ENCODE measurements at regions not wholly inside any gene's neighbourhood (a gene's known extent, or its start where the extent isn't known, plus 50 kb on each side); places are given as distances from the start of the nearest gene placed in this dataset.

GRCh38 chr10:108905171-108905570 is 1018.1 kb downstream of the XPNPEP1 start:
- DNase-seq: no peak

GRCh38 chr10:108904163-108904838 is 1019.0 kb downstream of the XPNPEP1 start:
- DNase-seq: no peak

- DNase-seq: no peak
Measured at GRCh38 chr10:108902619-108903285, 1020.6 kb downstream of the XPNPEP1 start.

- no peak for DNase-seq
Measured at GRCh38 chr10:108901781-108902618, 1021.3 kb downstream of the XPNPEP1 start.

GRCh38 chr10:108899670-108900069 is 1023.6 kb downstream of the XPNPEP1 start:
- no peak for DNase-seq

- no peak for DNase-seq
Measured at GRCh38 chr10:108894402-108895301, 1028.7 kb downstream of the XPNPEP1 start.

- no peak for DNase-seq
Measured at GRCh38 chr10:108877095-108877561, 1046.2 kb downstream of the XPNPEP1 start.

- no peak for DNase-seq
Measured at GRCh38 chr10:108872854-108873253, 1050.5 kb downstream of the XPNPEP1 start.

GRCh38 chr10:108868881-108869280 is 1054.4 kb downstream of the XPNPEP1 start:
- no peak for DNase-seq

GRCh38 chr10:108862676-108863350 is 1060.5 kb downstream of the XPNPEP1 start:
- no peak for DNase-seq

- no peak for DNase-seq
Measured at GRCh38 chr10:108861181-108861754, 1062.0 kb downstream of the XPNPEP1 start.

GRCh38 chr10:108852211-108852610 is 1071.1 kb downstream of the XPNPEP1 start:
- no peak for DNase-seq

GRCh38 chr10:108850138-108850854 is 1073.0 kb downstream of the XPNPEP1 start:
- no peak for DNase-seq

- DNase-seq: no peak
Measured at GRCh38 chr10:108849688-108850087, 1073.6 kb downstream of the XPNPEP1 start.

GRCh38 chr10:108849186-108849585 is 1074.1 kb downstream of the XPNPEP1 start:
- DNase-seq: no peak

- no peak for DNase-seq
Measured at GRCh38 chr10:108848046-108848445, 1075.3 kb downstream of the XPNPEP1 start.

- no peak for DNase-seq
Measured at GRCh38 chr10:108840944-108841343, 1082.4 kb downstream of the XPNPEP1 start.

- DNase-seq: no peak
Measured at GRCh38 chr10:108836362-108836761, 1086.9 kb downstream of the XPNPEP1 start.

GRCh38 chr10:108822026-108822425 is 1101.3 kb downstream of the XPNPEP1 start:
- DNase-seq: no peak

- no peak for DNase-seq
Measured at GRCh38 chr10:108819302-108819701, 1104.0 kb downstream of the XPNPEP1 start.

- no peak for DNase-seq
Measured at GRCh38 chr10:108817584-108817983, 1105.7 kb downstream of the XPNPEP1 start.
